K562 (cell line): ENCODE measurements at regions not wholly inside any gene's neighbourhood (a gene's known extent, or its start where the extent isn't known, plus 50 kb on each side); places are given as distances from the start of the nearest gene placed in this dataset.

Experiments used
- ATAC-seq: fragments of 200-7000 bp; cut with Tn5 transposase; 3 replicates; pipeline ENCODE4 v1.9.1; 2020; ENCODE audit warnings: moderate library complexity
- BruUV-seq: library from RNA; stranded (reverse); fragments of 400-500 nt; replicated peaks from 2 replicates; lab custom pipeline; 2021; lab: Mats Ljungman, UMichigan
- CTCF ChIA-PET: fragments of 300-600 bp; formaldehyde crosslinking; extraction: SDS; loops from one replicate; lab custom pipeline; 2021; ENCODE audit warnings: low intra/inter-chr PET ratio; lab: Yijun Ruan, JAX
- POLR2A ChIA-PET: fragments of 300-600, 350-650 bp; sonication (Branson Sonifier 250); formaldehyde crosslinking; extraction: SDS; loops from one replicate; lab custom pipeline; 2021; ENCODE audit warnings: antibody characterized with exemption, inconsistent platforms; lab: Yijun Ruan, JAX
- DNase-seq, 4 experiments: peaks; one replicate each; pipeline versions ENCODE4 v3.0.0 to v3.0.0-alpha.2; 2011 to 2018; ENCODE audit warnings: low spot score in 3 of 4, mixed read lengths in 3 of 4; ENCODE audit errors: extremely low read depth in 1 of 4
- FAIRE-seq: peaks from 2 replicates; lab custom pipeline; 2011; peaks lifted over from hg19 to GRCh38; lab: Jason Lieb, UNC
- H2AFZ ChIP-seq: 2 replicates; pipeline ENCODE4 v1.6.0; 2011; ENCODE audit warnings: low read depth, low read length, control low read depth, inconsistent platforms
- H3K27ac ChIP-seq: fragments of 200-600 bp; 3 replicates; pipeline ENCODE4 v1.8.0; 2011; ENCODE audit warnings: low read depth, mild to moderate bottlenecking, control low read depth, inconsistent platforms, low read length, moderate library complexity, mixed read lengths; ENCODE audit errors: extremely low read depth
- H3K27me3 ChIP-seq, 2 experiments: fragments of 300-600 bp in 1 of 2; 2 replicates in 1 of 2; 3 replicates in 1 of 2; pipeline versions ENCODE4 v1.6.0 to v1.8.0; 2011; ENCODE audit warnings: inconsistent platforms in 2 of 2, low read length in 2 of 2, mild to moderate bottlenecking in 1 of 2, mixed read lengths in 1 of 2, moderate library complexity in 1 of 2; ENCODE audit not compliant: control insufficient read depth in 2 of 2, insufficient read depth in 2 of 2
- H3K36me3 ChIP-seq: fragments of 300-600 bp; 3 replicates; pipeline ENCODE4 v1.8.0; 2011; ENCODE audit warnings: mild to moderate bottlenecking, low read length, inconsistent platforms; ENCODE audit not compliant: control insufficient read depth, insufficient read depth
- H3K4me1 ChIP-seq, 2 experiments: fragments of 200-600 bp in 1 of 2; replicated peaks in 1 of 2; 2 replicates in 1 of 2; 3 replicates in 1 of 2; pipeline versions ENCODE4 v1.5.1 to v1.8.0; 2011; ENCODE audit warnings: inconsistent platforms in 2 of 2, low read length in 2 of 2, mild to moderate bottlenecking in 1 of 2, mixed read lengths in 1 of 2, moderate library complexity in 1 of 2; ENCODE audit not compliant: control insufficient read depth in 2 of 2, insufficient read depth in 2 of 2
- H3K4me2 ChIP-seq: 2 replicates; pipeline ENCODE4 v1.6.1; 2011; ENCODE audit warnings: low read length, control low read depth, inconsistent platforms, mixed read lengths; ENCODE audit not compliant: insufficient read depth
- H3K4me3 ChIP-seq: fragments of 200-600 bp; sonication (generic), shearing (Covaris generic); 2 replicates; pipeline ENCODE4 v1.5.1; 2016; ENCODE audit warnings: control low read depth, inconsistent platforms
- H3K79me2 ChIP-seq: fragments of 200-600 bp; 3 replicates; pipeline ENCODE4 v1.8.0; 2011; ENCODE audit warnings: low read length, inconsistent platforms; ENCODE audit not compliant: control insufficient read depth, insufficient read depth
- H3K9ac ChIP-seq, 2 experiments: 2 replicates each; pipeline versions ENCODE4 v1.6.0 to v1.6.1; 2011; ENCODE audit warnings: low read depth in 2 of 2, low read length in 2 of 2, control low read depth in 1 of 2, inconsistent platforms in 1 of 2, mild to moderate bottlenecking in 1 of 2, mixed read lengths in 1 of 2; ENCODE audit not compliant: insufficient read depth in 1 of 2
- H3K9me1 ChIP-seq: one replicate; pipeline ENCODE4 v1.6.0; 2011; ENCODE audit warnings: inconsistent platforms, mild to moderate bottlenecking, low read length, moderate library complexity; ENCODE audit not compliant: control insufficient read depth, insufficient read depth
- H3K9me3 ChIP-seq: replicated peaks from 2 replicates; pipeline ENCODE4 v1.5.1; 2011; ENCODE audit warnings: low read depth, low read length, inconsistent platforms; ENCODE audit not compliant: control insufficient read depth, insufficient read depth
- H4K20me1 ChIP-seq: replicated peaks from 2 replicates; pipeline ENCODE4 v1.6.1; 2011; ENCODE audit warnings: low read length, inconsistent platforms, mixed read lengths; ENCODE audit not compliant: control insufficient read depth, insufficient read depth
- CTBP1 ChIP-seq: fragments of 450-650 bp; IDR thresholded peaks from 2 replicates; pipeline ENCODE4 v1.6.1; 2016; ENCODE audit warnings: borderline replicate concordance
- DEAF1 ChIP-seq: fragments of 450-650 bp; formaldehyde crosslinking; IDR thresholded peaks from 2 replicates; pipeline ENCODE4 v1.4.0; 2020; ENCODE audit warnings: mild to moderate bottlenecking, moderate library complexity
- E2F6 ChIP-seq, 2 experiments: IDR thresholded peaks; 2 replicates each; pipeline ENCODE4 v1.6.1; 2011; ENCODE audit warnings: borderline replicate concordance in 1 of 2, control low read depth in 1 of 2, low read depth in 1 of 2, low read length in 1 of 2, mild to moderate bottlenecking in 1 of 2, mixed read lengths in 1 of 2, moderate library complexity in 1 of 2; ENCODE audit not compliant: insufficient read depth in 1 of 2, insufficient read length in 1 of 2, poor library complexity in 1 of 2, severe bottlenecking in 1 of 2; ENCODE audit errors: extremely low read depth in 1 of 2
- RNF2 ChIP-seq: sonication (generic); IDR thresholded peaks from 2 replicates; pipeline ENCODE4 v1.6.1; 2016
- TCF7 ChIP-seq: sonication (generic); IDR thresholded peaks from 2 replicates; pipeline ENCODE4 v1.6.1; 2016; ENCODE audit warnings: antibody characterized with exemption, borderline replicate concordance
- ZFP91 ChIP-seq: sonication (generic); formaldehyde crosslinking; IDR thresholded peaks from 2 replicates; pipeline ENCODE4 v1.8.0; 2022; ENCODE audit warnings: mild to moderate bottlenecking, missing genetic modification reagents
- ZKSCAN8 ChIP-seq: fragments of 200-800 bp; sonication (Bioruptor generic); IDR thresholded peaks from 2 replicates; pipeline ENCODE4 v1.6.1; 2016; ENCODE audit warnings: missing genetic modification characterization, missing compliant biosample characterization
- ZNF354B ChIP-seq: fragments of 250-450 bp; sonication (Bioruptor Pico); IDR thresholded peaks from 2 replicates; pipeline ENCODE4 v1.4.0; 2020
- ZNF398 ChIP-seq: fragments of 250-450 bp; sonication (Bioruptor Pico); IDR thresholded peaks from 2 replicates; pipeline ENCODE4 v1.8.0; 2021; ENCODE audit warnings: moderate library complexity, mild to moderate bottlenecking, inconsistent platforms
- WGBS: fragments of 100-300 bp; shearing (Covaris generic); methylation state at CpG from one replicate; pipeline ENCODE4 v1.1.6; 2016; ENCODE audit warnings: low coverage, mixed read lengths; ENCODE audit not compliant: insufficient coverage; ENCODE audit errors: missing lambda C conversion rate; 5-methylcytosine and 5-hydroxymethylcytosine counted together
- in situ Hi-C: fragments of 300-500 bp; cut with MboI; formaldehyde crosslinking; loops from 4 replicates; pipeline ENCODE4 v1.15.0; 2018; ENCODE audit warnings: inconsistent platforms, mixed read lengths
- intact Hi-C: fragments of 100-400 bp; cut with micrococcal nuclease; formaldehyde crosslinking; loops from 2 replicates; pipeline ENCODE4 v1.14.2; 2022

GRCh38 chr4:44842531-44842930 is 116.2 kb upstream of the GNPDA2 start (continued):
- no peak for TF ChIP-seq E2F6 (IDR thresholded peaks at IDR 0.05; ENCODE audit: borderline replicate concordance in 1 of 2, extremely low read depth in 1 of 2, insufficient read depth in 1 of 2, insufficient read length in 1 of 2, low read depth in 1 of 2, low read length in 1 of 2, poor library complexity in 1 of 2, severe bottlenecking in 1 of 2)
- TF ChIP-seq ZKSCAN8 (CRISPR knock-in tag) = no peak

- no peak for ATAC-seq
- intact Hi-C loops = no loop called here
These were observed 91.6 kb upstream of the GNPDA2 start for GRCh38 chr4:44817930-44818329.

More at GRCh38 chr4:44817930-44818329, 91.6 kb upstream of the GNPDA2 start:
- no peaks in the 10 kb centered on the region for H3K36me3 ChIP-seq
- TF ChIP-seq CTBP1 = no peak
- TF ChIP-seq ZNF354B (CRISPR knock-in tag) = no peak
- no peak for TF ChIP-seq TCF7
- no peak for TF ChIP-seq ZFP91 (CRISPR knock-in tag)
- no peak for TF ChIP-seq RNF2
- TF ChIP-seq DEAF1 (CRISPR knock-in tag) = no peak
- TF ChIP-seq ZNF398 = no peak
- in situ Hi-C loops = no loop called here
- no peaks in the 10 kb centered on the region for H3K4me1 ChIP-seq
- no TSS peak for BruUV-seq
- no peaks in the 10 kb centered on the region for H3K27me3 ChIP-seq
- H3K9ac ChIP-seq = no peak overlapping the region
- H3K27ac ChIP-seq = no peak overlapping the region
- ChIA-PET POLR2A (no interaction called here), CTCF (no interaction called here)
- 0% methylated on average over 2 of the region's 2 CpGs for WGBS
- no peak overlapping the region for H3K4me2 ChIP-seq
- H2AFZ ChIP-seq = no peak overlapping the region
- H3K9me3 ChIP-seq = no peaks in the 10 kb centered on the region
- no peak for DNase-seq
- no peak for FAIRE-seq
- H3K4me3 ChIP-seq = no peak overlapping the region
- no peaks in the 10 kb centered on the region for H3K79me2 ChIP-seq
- no peaks in the 10 kb centered on the region for H3K9me1 ChIP-seq
- no peaks in the 10 kb centered on the region for H4K20me1 ChIP-seq
